Neural cell (in vitro differentiated cells): ENCODE measurements at regions not wholly inside any gene's neighbourhood (a gene's known extent, or its start where the extent isn't known, plus 50 kb on each side); places are given as distances from the start of the nearest gene placed in this dataset.

ENCODE experiments used
- CTCF ChIP-seq: fragments of 450-650 bp; IDR thresholded peaks from 2 replicates; pipeline ENCODE4 v1.5.1; 2014; ENCODE audit warnings: antibody characterized with exemption, mild to moderate bottlenecking, moderate library complexity; ENCODE audit not compliant: poor library complexity, severe bottlenecking
- EP300 ChIP-seq: fragments of 450-650 bp; conservative IDR thresholded peaks from 2 replicates; pipeline ENCODE4 v1.6.1; 2014; ENCODE audit warnings: antibody characterized with exemption, mild to moderate bottlenecking, moderate library complexity; ENCODE audit not compliant: poor library complexity, severe bottlenecking
- EZH2 ChIP-seq: fragments of 200-600, 300-800 bp; shearing (Covaris generic), sonication (generic); IDR thresholded peaks from 2 replicates; pipeline ENCODE4 v1.6.1; 2014; ENCODE audit warnings: antibody characterized with exemption, low read length, borderline replicate concordance, mild to moderate bottlenecking; ENCODE audit not compliant: insufficient read depth, poor library complexity, severe bottlenecking
- MXI1 ChIP-seq: fragments of 450-650 bp; conservative IDR thresholded peaks from 2 replicates; pipeline ENCODE4 v1.6.1; 2014; ENCODE audit warnings: antibody characterized with exemption, mild to moderate bottlenecking; ENCODE audit not compliant: poor library complexity, severe bottlenecking
- POLR2AphosphoS5 ChIP-seq: IDR thresholded peaks from 2 replicates; pipeline ENCODE4 v1.6.1; 2012
- RAD21 ChIP-seq: fragments of 450-650 bp; conservative IDR thresholded peaks from 2 replicates; pipeline ENCODE4 v1.6.1; 2014; ENCODE audit warnings: antibody characterized with exemption, mild to moderate bottlenecking, moderate library complexity
- SMC3 ChIP-seq: fragments of 450-650 bp; conservative IDR thresholded peaks from 2 replicates; pipeline ENCODE4 v1.6.1; 2014; ENCODE audit warnings: antibody characterized with exemption, mild to moderate bottlenecking, moderate library complexity; ENCODE audit not compliant: poor library complexity
- TAF1 ChIP-seq: IDR thresholded peaks from 2 replicates; pipeline ENCODE4 v1.6.1; 2012; ENCODE audit warnings: low read depth
- TF ChIP-seq, protein P1 (sequence below): IDR thresholded peaks from 2 replicates; pipeline ENCODE4 v1.6.1; 2012; ENCODE audit warnings: borderline replicate concordance

DNA sequence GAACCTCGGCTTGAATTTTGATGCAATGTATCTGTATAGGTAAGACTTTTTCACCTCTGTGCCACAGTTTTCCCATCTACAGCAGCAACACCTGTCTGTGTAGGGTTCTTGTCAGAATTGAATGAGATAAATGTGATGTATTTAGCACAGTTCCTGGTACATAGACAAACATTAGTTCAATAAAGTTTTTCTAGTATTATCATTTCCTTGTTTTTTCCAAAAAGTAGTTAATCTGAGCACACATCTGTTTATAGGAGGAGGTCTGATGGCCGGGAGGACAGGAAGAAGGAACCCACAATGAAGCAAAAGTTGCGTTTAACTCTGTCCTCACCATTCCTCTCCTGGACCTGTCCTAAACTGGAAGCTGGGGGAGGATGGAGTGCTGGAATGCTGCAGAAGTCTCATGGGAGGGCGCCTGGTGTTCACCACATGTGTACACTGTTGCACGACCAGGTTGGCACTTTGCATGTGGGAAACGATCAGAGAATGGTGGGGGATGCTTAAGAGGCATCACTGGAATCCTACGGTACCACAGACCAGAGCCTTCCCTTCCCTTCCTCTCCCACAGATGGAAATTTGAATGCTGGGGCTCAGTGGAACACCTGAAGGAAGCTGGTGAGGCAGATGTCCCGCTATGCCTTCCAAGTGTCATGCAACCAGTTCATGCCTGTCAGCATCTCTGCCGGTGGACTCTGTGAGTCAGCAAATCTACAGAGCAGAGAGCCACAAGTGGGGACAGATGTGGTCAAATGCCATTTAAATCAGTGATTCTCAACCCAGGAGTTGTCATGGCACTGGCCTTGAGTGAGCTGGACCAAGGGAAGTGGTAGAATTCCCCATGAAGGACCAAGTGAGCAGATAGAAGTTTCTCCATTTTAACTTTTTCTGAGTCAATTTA is 315.6 kb downstream of the DLEU7 start:
- no peak for TF ChIP-seq CTCF
- TF ChIP-seq EZH2: no peak
- TF ChIP-seq POLR2AphosphoS5: no peak
- TF ChIP-seq, protein P1, sequence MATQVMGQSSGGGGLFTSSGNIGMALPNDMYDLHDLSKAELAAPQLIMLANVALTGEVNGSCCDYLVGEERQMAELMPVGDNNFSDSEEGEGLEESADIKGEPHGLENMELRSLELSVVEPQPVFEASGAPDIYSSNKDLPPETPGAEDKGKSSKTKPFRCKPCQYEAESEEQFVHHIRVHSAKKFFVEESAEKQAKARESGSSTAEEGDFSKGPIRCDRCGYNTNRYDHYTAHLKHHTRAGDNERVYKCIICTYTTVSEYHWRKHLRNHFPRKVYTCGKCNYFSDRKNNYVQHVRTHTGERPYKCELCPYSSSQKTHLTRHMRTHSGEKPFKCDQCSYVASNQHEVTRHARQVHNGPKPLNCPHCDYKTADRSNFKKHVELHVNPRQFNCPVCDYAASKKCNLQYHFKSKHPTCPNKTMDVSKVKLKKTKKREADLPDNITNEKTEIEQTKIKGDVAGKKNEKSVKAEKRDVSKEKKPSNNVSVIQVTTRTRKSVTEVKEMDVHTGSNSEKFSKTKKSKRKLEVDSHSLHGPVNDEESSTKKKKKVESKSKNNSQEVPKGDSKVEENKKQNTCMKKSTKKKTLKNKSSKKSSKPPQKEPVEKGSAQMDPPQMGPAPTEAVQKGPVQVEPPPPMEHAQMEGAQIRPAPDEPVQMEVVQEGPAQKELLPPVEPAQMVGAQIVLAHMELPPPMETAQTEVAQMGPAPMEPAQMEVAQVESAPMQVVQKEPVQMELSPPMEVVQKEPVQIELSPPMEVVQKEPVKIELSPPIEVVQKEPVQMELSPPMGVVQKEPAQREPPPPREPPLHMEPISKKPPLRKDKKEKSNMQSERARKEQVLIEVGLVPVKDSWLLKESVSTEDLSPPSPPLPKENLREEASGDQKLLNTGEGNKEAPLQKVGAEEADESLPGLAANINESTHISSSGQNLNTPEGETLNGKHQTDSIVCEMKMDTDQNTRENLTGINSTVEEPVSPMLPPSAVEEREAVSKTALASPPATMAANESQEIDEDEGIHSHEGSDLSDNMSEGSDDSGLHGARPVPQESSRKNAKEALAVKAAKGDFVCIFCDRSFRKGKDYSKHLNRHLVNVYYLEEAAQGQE: no peak
- TF ChIP-seq EP300: no peak
- TF ChIP-seq RAD21: no peak
- TF ChIP-seq SMC3: no peak
- no peak for TF ChIP-seq MXI1
- no peak for TF ChIP-seq TAF1
